Mesenchymal stem cell (in vitro differentiated cells and primary cell): ENCODE measurements at regions not wholly inside any gene's neighbourhood (a gene's known extent, or its start where the extent isn't known, plus 50 kb on each side); places are given as distances from the start of the nearest gene placed in this dataset.
A peak's percentile ranks its signal among the peaks of the same experiment; 100 is the strongest.

Source experiments
- DNase-seq: peaks from one replicate; pipeline ENCODE4 v3.0.0-alpha.2; 2013
- H2AFZ ChIP-seq: one replicate; pipeline ENCODE4 v1.6.1; 2013; ENCODE audit warnings: low read depth, mild to moderate bottlenecking, control low read depth, inconsistent platforms, low read length, moderate library complexity
- H2AK5ac ChIP-seq: 2 replicates; pipeline ENCODE4 v1.6.1; 2013; ENCODE audit warnings: low read length, moderate library complexity, mild to moderate bottlenecking, inconsistent platforms; ENCODE audit not compliant: severe bottlenecking
- H2BK120ac ChIP-seq: one replicate; pipeline ENCODE4 v1.6.1; 2013; ENCODE audit warnings: low read depth, mild to moderate bottlenecking, inconsistent platforms, low read length, moderate library complexity
- H2BK12ac ChIP-seq, 2 experiments: one replicate each; pipeline ENCODE4 v1.6.1; 2013; ENCODE audit warnings: inconsistent platforms in 2 of 2, low read length in 2 of 2, mild to moderate bottlenecking in 2 of 2, moderate library complexity in 2 of 2, control low read depth in 1 of 2
- H2BK15ac ChIP-seq: one replicate; pipeline ENCODE4 v1.6.1; 2013; ENCODE audit warnings: mild to moderate bottlenecking, low read depth, inconsistent platforms; ENCODE audit not compliant: poor library complexity, severe bottlenecking
- H2BK5ac ChIP-seq: 2 replicates; pipeline ENCODE4 v1.6.1; 2013; ENCODE audit warnings: low read depth, mild to moderate bottlenecking, low read length, control low read depth, inconsistent platforms; ENCODE audit not compliant: poor library complexity, severe bottlenecking
- H3K14ac ChIP-seq, 2 experiments: one replicate each; pipeline ENCODE4 v1.6.1; 2013; ENCODE audit warnings: inconsistent platforms in 2 of 2, low read length in 2 of 2, control low read depth in 1 of 2, mild to moderate bottlenecking in 1 of 2, moderate library complexity in 1 of 2
- H3K18ac ChIP-seq, 2 experiments: one replicate each; pipeline ENCODE4 v1.6.1; 2013; ENCODE audit warnings: inconsistent platforms in 2 of 2, low read length in 2 of 2, control low read depth in 1 of 2, low read depth in 1 of 2, mild to moderate bottlenecking in 1 of 2
- H3K23ac ChIP-seq, 2 experiments: one replicate each; pipeline ENCODE4 v1.6.1; 2013; ENCODE audit warnings: inconsistent platforms in 2 of 2, low read length in 2 of 2, mild to moderate bottlenecking in 2 of 2, moderate library complexity in 2 of 2, control low read depth in 1 of 2
- H3K27ac ChIP-seq: 2 replicates; pipeline ENCODE4 v1.5.1; 2013; ENCODE audit warnings: mild to moderate bottlenecking, moderate library complexity, low read length, control low read depth, inconsistent platforms; ENCODE audit not compliant: poor library complexity, severe bottlenecking
- H3K27me3 ChIP-seq, 2 experiments: 2 replicates each; pipeline versions ENCODE4 v1.6.1 to v1.7.0; 2013; ENCODE audit warnings: low read length in 2 of 2, mild to moderate bottlenecking in 2 of 2, moderate library complexity in 2 of 2, control low read depth in 1 of 2, inconsistent platforms in 1 of 2; ENCODE audit not compliant: control insufficient read depth in 1 of 2, insufficient read depth in 1 of 2
- H3K36me3 ChIP-seq, 2 experiments: 2 replicates each; pipeline versions ENCODE4 v1.6.1 to v1.7.0; 2013; ENCODE audit warnings: low read length in 2 of 2, control low read depth in 1 of 2, inconsistent platforms in 1 of 2, low read depth in 1 of 2, mild to moderate bottlenecking in 1 of 2; ENCODE audit not compliant: insufficient read depth in 2 of 2, control insufficient read depth in 1 of 2
- H3K4ac ChIP-seq, 2 experiments: one replicate each; pipeline ENCODE4 v1.6.1; 2013; ENCODE audit warnings: inconsistent platforms in 2 of 2, low read length in 2 of 2, mild to moderate bottlenecking in 2 of 2, moderate library complexity in 2 of 2, control low read depth in 1 of 2, low read depth in 1 of 2
- H3K4me1 ChIP-seq: 2 replicates; pipeline ENCODE4 v1.6.1; 2013; ENCODE audit warnings: low read depth, low read length, control low read depth; ENCODE audit not compliant: control insufficient read depth, insufficient read depth
- H3K4me2 ChIP-seq: 2 replicates; pipeline ENCODE4 v1.6.1; 2013; ENCODE audit warnings: low read length, mild to moderate bottlenecking, inconsistent platforms; ENCODE audit not compliant: poor library complexity, severe bottlenecking
- H3K4me3 ChIP-seq, 2 experiments: 2 replicates each; pipeline versions ENCODE4 v1.5.1 to v1.7.0; 2013; ENCODE audit warnings: low read length in 2 of 2, mild to moderate bottlenecking in 2 of 2, control low read depth in 1 of 2, low read depth in 1 of 2; ENCODE audit not compliant: insufficient read depth in 1 of 2
- H3K79me1 ChIP-seq: replicated peaks from 2 replicates; pipeline ENCODE4 v1.6.1; 2013; ENCODE audit warnings: mild to moderate bottlenecking, control low read depth, low read length, inconsistent platforms; ENCODE audit not compliant: poor library complexity, severe bottlenecking
- H3K9ac ChIP-seq: 2 replicates; pipeline ENCODE4 v1.7.0; 2013; ENCODE audit warnings: mild to moderate bottlenecking, low read length, moderate library complexity
- H3K9me3 ChIP-seq: 2 replicates; pipeline ENCODE4 v1.7.0; 2013; ENCODE audit warnings: mild to moderate bottlenecking, low read length; ENCODE audit not compliant: control insufficient read depth
- H4K8ac ChIP-seq: one replicate; pipeline ENCODE4 v1.6.1; 2013; ENCODE audit warnings: inconsistent platforms, mild to moderate bottlenecking, low read length, moderate library complexity
- H4K91ac ChIP-seq: one replicate; pipeline ENCODE4 v1.6.1; 2013; ENCODE audit warnings: mild to moderate bottlenecking, low read length, inconsistent platforms
- WGBS: methylation state at CpG from one replicate; pipeline ENCODE4 v1.1.7; 2013; ENCODE audit warnings: mixed read lengths; 5-methylcytosine and 5-hydroxymethylcytosine counted together

DNA sequence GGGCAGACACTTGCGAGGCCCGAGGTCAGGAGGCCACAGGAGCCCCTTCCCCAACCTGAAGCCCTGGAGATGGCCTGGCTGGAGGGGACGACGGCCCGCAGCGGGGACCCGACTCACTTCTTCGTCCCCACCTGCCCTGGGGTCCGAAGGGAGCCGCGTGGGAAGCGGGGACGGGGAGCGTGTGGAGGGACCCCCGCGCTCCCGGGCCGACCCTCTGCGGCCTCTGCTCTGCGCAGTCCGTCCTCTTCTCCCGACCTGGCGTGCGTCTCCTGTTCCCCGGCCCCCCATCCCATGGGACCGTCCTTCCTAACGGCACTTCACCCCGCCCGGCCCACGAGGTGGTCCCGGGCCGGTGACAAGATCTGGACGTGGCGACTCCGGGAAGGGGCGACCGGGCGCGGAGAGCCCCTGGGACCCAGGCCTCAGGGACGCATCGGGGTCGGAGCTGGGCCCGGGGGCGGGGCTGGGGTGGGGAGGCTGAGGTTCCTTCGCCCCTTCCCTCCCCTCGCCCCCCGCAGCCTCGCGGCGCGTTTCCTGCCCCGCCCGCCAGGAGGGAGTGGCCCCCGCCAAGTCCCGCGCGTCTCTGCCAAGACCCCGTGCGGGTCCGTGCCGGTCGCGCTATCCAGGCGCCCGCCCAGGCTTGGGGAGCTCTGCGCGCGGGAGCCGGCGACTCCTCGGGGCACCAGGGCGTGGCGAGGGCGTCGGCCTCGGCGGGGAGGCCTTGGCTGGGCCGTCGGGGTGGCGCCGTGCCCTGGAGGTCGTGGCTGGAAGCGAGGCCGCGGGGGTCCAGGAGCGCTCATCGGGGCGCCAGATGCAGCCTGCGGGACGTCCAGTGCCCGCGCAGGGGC is 97.1 kb downstream of the TNFAIP2 start:
- Histone ChIP-seq H3K79me1 (no peaks in the 10 kb centered on the region), H3K18ac (peak overlapping the region in 1 of 2 experiments; percentile 18), H2BK12ac (peak overlapping the region in 1 of 2 experiments; percentile 16), H3K4me1 (peaks cover 7% of the 10 kb centered on the region), H3K27ac (no peak overlapping the region), H4K91ac (peak overlapping the region; percentile 41), H2BK15ac (peak overlapping the region; percentile 46), H3K4me3 (peak overlapping the region in 1 of 2 experiments; percentile 68), H2BK5ac (no peak overlapping the region), H4K8ac (peak overlapping the region; percentile 56), H3K23ac (no peak overlapping the region), H2AFZ (peak overlapping the region; percentile 49), H2BK120ac (no peak overlapping the region), H3K36me3 (peaks cover 3 to 5% of the 10 kb centered on the region in 2 experiments), H2AK5ac (no peak overlapping the region), H3K9ac (no peak overlapping the region), H3K14ac (peak overlapping the region in 1 of 2 experiments; percentile 79), H3K4ac (no peak overlapping the region), H3K9me3 (peaks cover 8% of the 10 kb centered on the region), H3K4me2 (peak overlapping the region; percentile 80), H3K27me3 (peaks cover 30 to 77% of the 10 kb centered on the region in 2 experiments)
- no peak for DNase-seq
- 10% methylated on average over 63 of the region's 92 CpGs for WGBS

DNA sequence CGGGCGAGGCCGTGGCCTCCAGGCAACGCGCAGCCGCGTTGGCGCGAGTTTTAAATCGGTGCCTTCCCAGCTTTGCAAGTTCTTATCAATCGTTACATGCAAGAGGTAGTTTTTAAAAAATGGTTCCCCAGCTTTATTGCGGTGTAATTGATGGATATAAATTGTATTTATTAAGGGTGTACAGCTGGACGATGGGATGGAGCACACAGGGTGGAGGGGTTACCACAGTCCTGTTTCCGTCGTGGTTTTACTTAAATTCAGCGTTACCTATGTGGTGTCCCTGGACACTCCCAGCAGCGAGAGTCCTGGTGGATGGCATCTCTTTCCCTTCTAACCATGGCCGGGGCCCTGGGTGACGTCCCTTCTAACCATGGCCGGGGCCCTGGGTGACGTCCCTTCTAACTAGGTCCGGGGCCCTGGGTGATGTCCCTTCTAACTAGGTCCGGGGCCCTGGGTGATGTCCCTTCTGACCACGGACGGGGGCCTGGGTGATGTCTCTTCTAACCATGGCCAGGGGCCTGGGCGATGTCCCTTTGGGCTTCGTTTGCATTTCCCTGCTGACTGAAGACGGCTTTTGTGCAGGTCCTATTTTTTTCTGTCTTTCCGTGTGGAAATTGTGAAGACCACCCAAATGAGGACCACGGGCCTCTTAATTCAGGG is 97.9 kb downstream of the TNFAIP2 start:
- Histone ChIP-seq H3K14ac (no peak overlapping the region), H3K18ac (peak overlapping the region in 1 of 2 experiments; percentile 18)
- 60% methylated on average over 30 of the region's 30 CpGs for WGBS

DNA sequence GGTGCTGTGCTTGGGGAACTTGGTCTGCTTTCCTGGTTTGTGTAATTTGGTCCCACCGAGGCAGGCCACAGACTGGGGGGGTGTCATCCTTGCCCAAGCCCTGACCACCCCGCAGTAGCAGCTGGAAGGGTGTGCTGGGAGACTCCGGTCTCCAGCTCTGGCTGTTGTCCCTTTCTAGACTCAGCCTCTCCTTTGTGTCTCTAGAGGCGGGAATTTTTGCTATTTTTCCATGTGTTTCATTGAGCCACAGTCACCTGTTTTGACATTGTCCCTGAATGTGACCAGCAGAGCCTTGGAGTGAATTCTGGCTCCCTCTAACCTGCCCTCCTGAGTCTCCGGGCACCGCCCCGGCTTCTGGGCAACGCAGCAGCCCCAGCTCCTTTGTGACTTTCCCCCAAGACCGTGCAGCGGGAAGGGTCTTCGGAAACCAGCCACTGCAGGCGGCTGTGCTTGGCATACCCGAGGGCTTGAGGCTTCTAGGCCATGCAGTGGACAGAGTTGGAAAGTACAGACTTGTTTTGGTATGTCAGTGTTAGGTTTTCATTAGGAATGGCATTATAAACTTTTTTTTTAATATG is 98.6 kb downstream of the TNFAIP2 start:
- Histone ChIP-seq H4K8ac (no peak overlapping the region), H3K27ac (no peak overlapping the region), H3K14ac (no peak overlapping the region), H3K4me1 (peaks cover 7% of the 10 kb centered on the region), H2AFZ (no peak overlapping the region), H3K4ac (no peak overlapping the region), H3K4me3 (no peak overlapping the region), H3K4me2 (no peak overlapping the region), H2BK120ac (no peak overlapping the region), H3K27me3 (peaks cover 43 to 81% of the 10 kb centered on the region in 2 experiments), H2BK15ac (no peak overlapping the region), H3K23ac (no peak overlapping the region), H3K36me3 (peaks cover 0 to 5% of the 10 kb centered on the region in 2 experiments), H3K9me3 (peaks cover 8% of the 10 kb centered on the region), H3K79me1 (no peaks in the 10 kb centered on the region), H4K91ac (no peak overlapping the region), H2BK12ac (no peak overlapping the region), H3K18ac (no peak overlapping the region), H2AK5ac (no peak overlapping the region), H2BK5ac (no peak overlapping the region), H3K9ac (no peak overlapping the region)
- no peak for DNase-seq
- 93% methylated on average over 13 of the region's 13 CpGs for WGBS

More for the DNA sequence above, 97.9 kb downstream of the TNFAIP2 start:
- Histone ChIP-seq H2AFZ (peak overlapping the region; percentile 49), H2AK5ac (no peak overlapping the region), H2BK120ac (no peak overlapping the region), H2BK12ac (no peak overlapping the region), H3K9me3 (peaks cover 8% of the 10 kb centered on the region), H3K4me3 (peak overlapping the region in 1 of 2 experiments; percentile 68), H2BK5ac (no peak overlapping the region), H4K91ac (no peak overlapping the region), H3K4me1 (peaks cover 7% of the 10 kb centered on the region), H3K79me1 (no peaks in the 10 kb centered on the region), H3K9ac (no peak overlapping the region), H3K4me2 (peak overlapping the region; percentile 80), H3K23ac (no peak overlapping the region), H3K36me3 (peaks cover 0 to 5% of the 10 kb centered on the region in 2 experiments), H2BK15ac (peak overlapping the region; percentile 46), H4K8ac (no peak overlapping the region), H3K27me3 (peaks cover 37 to 76% of the 10 kb centered on the region in 2 experiments), H3K4ac (no peak overlapping the region), H3K27ac (no peak overlapping the region)
- DNase-seq = no peak
